ENCODE measurements at regions not wholly inside any gene's neighbourhood (a gene's known extent, or its start where the extent isn't known, plus 50 kb on each side); places are given as distances from the start of the nearest gene placed in this dataset.
"Not testable (repeated sequence)": the region's sequence is repeated elsewhere in the genome, so short reads cannot be mapped to it uniquely, and the experiment has no call there.

- TF ChIP-seq CTCF (IDR thresholded peaks at IDR 0.05) (no peak), POLR2A (IDR thresholded peaks at IDR 0.05) (no peak), POLR2AphosphoS5 (IDR thresholded peaks at IDR 0.05) (no peak)
- intact Hi-C loops (cut with DNase I; ENCODE audit: low total_unique reads) = no loop called here
- Histone ChIP-seq H3K4me3 (no peak overlapping the region), H3K36me3 (no peaks in the 10 kb centered on the region), H3K4me1 (no peaks in the 10 kb centered on the region), H3K27ac (no peak overlapping the region), H3K9me3 (no peaks in the 10 kb centered on the region), H3K27me3 (no peaks in the 10 kb centered on the region)
- DNase-seq (ENCODE audit: low spot score in 2 of 2) = no peak
These were observed 100.5 kb upstream of the AADAT start for GRCh38 chr4:170190265-170190664.

- Histone ChIP-seq H3K9me3 (no peaks in the 10 kb centered on the region), H3K27me3 (no peaks in the 10 kb centered on the region), H3K27ac (no peak overlapping the region), H3K4me3 (no peak overlapping the region), H3K36me3 (no peaks in the 10 kb centered on the region), H3K4me1 (no peaks in the 10 kb centered on the region)
- intact Hi-C loops (cut with DNase I; ENCODE audit: low total_unique reads) = loop anchor here (5.0 kb wide), 1 partner anchor 396 kb away; no protein-coding TSS in a partner anchor
- TF ChIP-seq POLR2A (IDR thresholded peaks at IDR 0.05) (no peak), CTCF (IDR thresholded peaks at IDR 0.05) (no peak)
- no peak for DNase-seq (ENCODE audit: low spot score in 2 of 2)
These were observed 81.1 kb upstream of the AADAT start for GRCh38 chr4:170170861-170171260.

GRCh38 chr4:170169699-170170098 lies 79.9 kb upstream of the AADAT start:
- no peak for TF ChIP-seq POLR2AphosphoS5 (IDR thresholded peaks at IDR 0.05)
- no peak for TF ChIP-seq CTCF (IDR thresholded peaks at IDR 0.05)
- no peaks in the 10 kb centered on the region for H3K36me3 ChIP-seq
- intact Hi-C loops (cut with DNase I; ENCODE audit: low total_unique reads) = loop anchor here (5.0 kb wide), 1 partner anchor 398 kb away; no protein-coding TSS in a partner anchor

GRCh38 chr4:170167678-170168077 lies 77.9 kb upstream of the AADAT start:
- Histone ChIP-seq H3K4me1 (no peaks in the 10 kb centered on the region), H3K4me3 (no peak overlapping the region), H3K27ac (no peak overlapping the region), H3K36me3 (no peaks in the 10 kb centered on the region), H3K9me3 (no peaks in the 10 kb centered on the region), H3K27me3 (no peaks in the 10 kb centered on the region)
- DNase-seq (ENCODE audit: low spot score in 2 of 2) = no peak
- intact Hi-C loops (cut with DNase I; ENCODE audit: low total_unique reads) = no loop called here
- TF ChIP-seq POLR2AphosphoS5 (IDR thresholded peaks at IDR 0.05) = no peak
- no peak for TF ChIP-seq POLR2A (IDR thresholded peaks at IDR 0.05)
- no peak for TF ChIP-seq CTCF (IDR thresholded peaks at IDR 0.05)

More at GRCh38 chr4:170169699-170170098, 79.9 kb upstream of the AADAT start:
- Histone ChIP-seq H3K27me3 (no peaks in the 10 kb centered on the region), H3K27ac (no peak overlapping the region), H3K4me1 (no peaks in the 10 kb centered on the region), H3K4me3 (no peak overlapping the region), H3K9me3 (no peaks in the 10 kb centered on the region)
- no peak for DNase-seq (ENCODE audit: low spot score in 2 of 2)

- H3K27me3 ChIP-seq; H3K4me1 ChIP-seq; H3K9me3 ChIP-seq; H3K4me3 ChIP-seq; DNase-seq (ENCODE audit: low spot score in 2 of 2); H3K27ac ChIP-seq; intact Hi-C loops (cut with DNase I; ENCODE audit: low total_unique reads); H3K36me3 ChIP-seq: not testable (repeated sequence)
These were observed 76.4 kb upstream of the AADAT start for GRCh38 chr4:170166193-170166592.

GRCh38 chr4:170162416-170162815 lies 72.7 kb upstream of the AADAT start:
- H3K4me1 ChIP-seq = no peaks in the 10 kb centered on the region
- no peak overlapping the region for H3K27ac ChIP-seq
- no peaks in the 10 kb centered on the region for H3K27me3 ChIP-seq
- no peaks in the 10 kb centered on the region for H3K36me3 ChIP-seq
- DNase-seq (ENCODE audit: low spot score in 2 of 2) = no peak
- no peak overlapping the region for H3K4me3 ChIP-seq
- TF ChIP-seq POLR2A (IDR thresholded peaks at IDR 0.05) (no peak), CTCF (IDR thresholded peaks at IDR 0.05) (no peak), POLR2AphosphoS5 (IDR thresholded peaks at IDR 0.05) (no peak)
- no peaks in the 10 kb centered on the region for H3K9me3 ChIP-seq
- intact Hi-C loops (cut with DNase I; ENCODE audit: low total_unique reads) = no loop called here

All from breast epithelium (tissue), 4 donors.